ENCODE measurements at regions not wholly inside any gene's neighbourhood (a gene's known extent, or its start where the extent isn't known, plus 50 kb on each side); places are given as distances from the start of the nearest gene placed in this dataset.

DNA sequence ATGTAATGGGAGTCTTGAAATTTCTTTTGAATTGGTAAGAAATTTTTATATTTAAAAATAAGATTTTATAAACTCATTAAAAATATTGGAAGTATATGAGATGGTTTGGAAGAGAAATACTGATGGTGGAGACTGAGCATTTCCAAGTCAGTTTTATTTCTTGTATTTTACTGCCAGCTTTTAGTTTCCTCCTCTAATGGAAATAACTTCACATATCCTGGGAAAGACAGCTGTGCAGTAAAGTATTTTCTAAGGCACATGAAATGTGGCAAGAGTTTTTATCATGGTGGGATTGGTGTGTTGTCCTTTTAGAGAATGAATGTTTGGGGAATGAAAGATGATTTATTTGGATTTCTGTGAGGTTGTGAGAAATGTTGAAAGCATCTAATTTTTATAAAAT is 346.9 kb upstream of the RGS6 start:
- DNase-seq, result no peak

DNA sequence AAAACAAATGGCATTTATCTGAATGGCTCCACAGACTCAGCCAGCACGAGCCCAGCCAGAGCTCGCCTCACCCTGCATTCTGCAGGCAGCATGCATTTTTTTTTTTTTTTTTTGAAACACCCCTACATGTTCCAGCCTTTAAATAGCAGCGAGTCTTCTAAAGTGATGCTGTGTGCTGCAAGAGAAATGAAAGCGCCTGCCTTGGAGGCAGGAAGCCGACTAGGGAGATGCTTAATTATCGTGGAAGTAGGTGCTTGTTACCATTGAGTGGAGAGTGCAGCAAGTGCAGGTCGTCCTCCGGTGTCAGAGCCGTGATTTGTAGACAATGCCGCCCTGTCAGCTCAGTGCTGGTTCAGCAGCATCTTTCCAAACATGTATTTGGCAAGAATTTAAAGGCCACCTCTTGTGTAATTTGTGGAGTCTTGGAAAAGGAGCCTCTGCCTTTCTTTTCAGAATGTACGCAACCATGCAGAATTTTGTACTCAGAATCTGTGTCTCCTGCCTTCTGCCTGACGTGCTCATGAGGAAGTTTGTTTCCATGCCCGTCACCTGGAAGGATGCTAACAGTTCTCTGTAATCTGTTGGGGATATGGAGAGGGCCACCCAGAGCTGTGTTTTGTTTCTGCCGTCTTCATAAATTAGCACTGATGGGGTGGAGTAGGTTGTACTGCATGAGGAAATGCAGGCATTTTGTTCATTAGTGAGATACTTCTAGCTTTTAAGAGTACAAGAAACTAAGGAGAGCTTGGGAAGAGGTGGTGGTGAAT is 345.9 kb upstream of the RGS6 start:
- DNase-seq, result no peak

DNA sequence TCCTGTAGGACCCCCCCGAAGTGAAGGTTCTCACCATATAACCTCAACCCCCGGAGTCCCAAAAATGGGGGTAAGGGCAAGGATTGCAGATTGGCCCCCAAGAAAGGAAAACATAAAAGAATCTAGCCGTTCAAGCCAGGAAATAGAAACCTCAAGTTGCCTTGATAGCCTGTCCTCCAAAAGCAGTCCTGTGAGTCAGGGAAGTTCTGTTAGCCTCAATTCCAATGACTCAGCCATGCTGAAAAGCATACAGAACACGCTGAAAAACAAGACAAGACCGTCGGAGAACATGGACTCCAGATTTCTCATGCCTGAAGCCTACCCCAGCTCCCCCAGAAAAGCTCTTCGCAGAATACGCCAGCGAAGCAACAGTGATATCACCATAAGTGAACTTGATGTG is 344.2 kb upstream of the RGS6 start:
- no peak for DNase-seq

DNA sequence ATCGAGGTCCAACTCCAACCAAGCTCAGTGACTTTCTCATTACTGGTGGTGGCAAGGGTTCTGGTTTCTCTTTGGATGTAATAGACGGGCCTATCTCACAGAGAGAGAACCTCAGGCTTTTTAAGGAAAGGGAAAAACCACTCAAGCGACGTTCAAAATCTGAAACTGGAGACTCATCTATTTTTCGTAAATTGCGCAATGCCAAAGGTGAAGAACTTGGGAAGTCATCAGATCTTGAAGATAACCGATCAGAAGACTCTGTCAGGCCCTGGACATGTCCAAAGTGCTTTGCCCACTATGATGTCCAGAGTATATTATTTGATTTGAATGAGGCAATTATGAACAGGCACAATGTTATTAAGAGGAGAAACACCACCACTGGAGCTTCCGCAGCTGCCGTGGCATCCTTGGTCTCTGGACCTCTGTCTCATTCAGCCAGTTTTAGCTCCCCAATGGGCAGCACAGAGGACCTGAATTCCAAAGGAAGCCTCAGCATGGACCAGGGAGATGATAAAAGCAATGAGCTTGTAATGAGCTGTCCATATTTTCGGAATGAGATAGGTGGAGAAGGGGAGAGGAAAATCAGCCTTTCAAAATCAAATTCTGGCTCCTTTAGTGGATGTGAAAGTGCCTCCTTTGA is 343.5 kb upstream of the RGS6 start:
- no peak for DNase-seq

- no peak for DNase-seq
Observed at GRCh38 chr14:71589609-71590008, 342.6 kb upstream of the RGS6 start.

DNA sequence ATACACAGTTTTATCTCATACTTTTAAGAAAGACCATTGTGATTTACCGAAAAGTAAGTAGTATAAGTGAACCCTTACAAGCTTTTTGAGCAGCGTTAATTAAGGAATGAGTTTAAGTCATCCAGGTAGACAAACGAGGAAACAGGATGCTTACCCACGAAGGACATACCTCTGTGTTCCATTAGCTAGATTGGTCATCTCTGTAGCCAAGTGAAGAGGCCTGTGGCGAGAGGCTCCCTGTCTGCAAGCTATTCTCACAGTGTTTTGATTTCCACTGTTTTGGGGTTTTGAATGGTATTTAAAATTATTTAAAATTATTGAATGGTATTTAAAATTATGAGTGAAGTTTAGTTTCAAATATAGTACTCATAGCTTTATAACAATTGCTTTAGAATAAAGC is 342.1 kb upstream of the RGS6 start:
- no peak for DNase-seq

- no peak for DNase-seq
Observed at GRCh38 chr14:71591231-71591630, 341.0 kb upstream of the RGS6 start.

- peak; percentile 2 for DNase-seq
Observed at GRCh38 chr14:71591929-71592328, 340.3 kb upstream of the RGS6 start.

DNA sequence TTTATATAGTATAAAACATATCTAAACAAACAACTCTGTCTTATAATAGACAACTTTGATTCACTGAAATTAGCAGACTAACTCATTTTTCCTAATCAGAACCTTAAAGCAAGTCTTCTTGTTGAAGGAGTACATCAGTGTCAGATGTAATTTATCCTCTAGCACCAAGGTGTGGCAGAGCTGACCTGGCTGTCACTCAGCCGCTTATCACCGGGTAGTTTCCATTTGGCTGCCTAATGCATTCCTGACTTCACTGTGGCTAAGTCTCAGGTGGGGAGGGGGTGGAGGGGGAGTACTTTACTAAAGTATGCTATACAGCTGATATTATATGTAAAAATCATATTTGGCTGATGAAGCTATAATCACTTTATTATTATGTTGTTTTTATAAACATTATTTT is 339.9 kb upstream of the RGS6 start:
- DNase-seq, result no peak

DNA sequence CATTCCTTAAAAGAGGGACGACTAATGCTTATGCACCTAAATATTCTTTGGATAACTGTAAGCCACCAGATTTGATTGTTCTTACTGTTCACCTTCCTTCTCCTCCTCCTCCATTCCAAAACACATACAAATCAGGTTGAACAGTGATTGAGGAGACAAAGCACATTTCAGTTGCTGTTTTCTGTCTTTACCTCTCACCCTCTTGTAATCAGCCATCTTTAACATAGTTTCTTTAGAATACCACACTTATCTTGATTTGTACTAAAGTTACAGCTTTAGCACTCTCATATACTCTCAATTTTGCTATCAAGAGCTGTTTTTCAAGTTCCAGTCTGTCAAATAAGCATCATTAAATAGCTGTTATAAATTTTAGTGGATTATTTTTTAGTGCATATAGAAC is 338.3 kb upstream of the RGS6 start:
- no peak for DNase-seq

- no peak for DNase-seq
Observed at GRCh38 chr14:71594821-71595220, 337.4 kb upstream of the RGS6 start.

DNA sequence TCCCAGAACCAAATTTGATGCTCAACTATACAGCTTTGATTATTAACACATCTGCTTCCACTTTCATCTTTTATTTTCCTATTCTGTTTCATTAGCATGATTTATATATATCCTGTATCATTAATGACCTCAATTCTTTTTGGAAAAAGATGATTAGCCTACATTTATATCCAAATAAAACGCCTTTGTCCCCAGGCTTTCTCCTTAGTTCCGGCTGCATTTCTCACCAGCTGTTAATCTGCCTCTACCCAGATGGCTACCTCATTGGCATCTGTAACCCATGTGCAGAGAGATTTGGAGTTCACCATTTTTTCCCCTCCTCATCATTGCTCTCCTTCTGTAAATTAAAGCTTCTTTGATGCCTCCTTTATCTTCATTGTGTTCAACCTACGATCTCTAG is 336.8 kb upstream of the RGS6 start:
- DNase-seq, result no peak

DNA sequence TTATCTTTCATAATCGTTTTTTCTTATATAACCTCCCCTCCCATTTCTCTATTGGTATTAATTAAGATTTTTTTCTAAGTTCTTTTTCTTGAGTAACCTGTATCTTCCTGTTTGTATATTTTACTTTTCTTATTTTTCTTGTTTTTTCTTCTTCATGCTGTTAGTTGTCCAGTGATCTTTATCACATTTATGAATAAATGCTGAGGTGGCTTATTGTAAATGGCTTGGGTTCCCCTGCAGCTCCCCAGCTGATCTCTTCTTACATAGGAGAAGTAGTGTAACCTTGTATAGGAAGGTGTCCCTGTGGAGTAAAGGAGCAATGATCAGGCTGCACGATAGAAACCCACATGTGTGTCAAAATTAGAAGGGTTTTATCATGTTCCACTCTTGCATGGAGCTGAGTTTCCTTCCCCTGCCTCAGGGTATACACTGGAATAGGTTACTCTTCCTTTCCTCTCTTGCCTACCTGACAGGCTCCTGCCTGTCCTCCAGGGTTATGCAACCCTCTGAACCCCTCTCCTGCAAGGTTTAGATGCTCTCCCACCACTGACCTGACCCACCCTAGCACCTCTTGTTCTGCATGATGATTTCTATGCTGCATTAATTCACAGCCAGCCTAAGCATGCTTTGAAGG is 334.8 kb upstream of the RGS6 start:
- no peak for DNase-seq

DNA sequence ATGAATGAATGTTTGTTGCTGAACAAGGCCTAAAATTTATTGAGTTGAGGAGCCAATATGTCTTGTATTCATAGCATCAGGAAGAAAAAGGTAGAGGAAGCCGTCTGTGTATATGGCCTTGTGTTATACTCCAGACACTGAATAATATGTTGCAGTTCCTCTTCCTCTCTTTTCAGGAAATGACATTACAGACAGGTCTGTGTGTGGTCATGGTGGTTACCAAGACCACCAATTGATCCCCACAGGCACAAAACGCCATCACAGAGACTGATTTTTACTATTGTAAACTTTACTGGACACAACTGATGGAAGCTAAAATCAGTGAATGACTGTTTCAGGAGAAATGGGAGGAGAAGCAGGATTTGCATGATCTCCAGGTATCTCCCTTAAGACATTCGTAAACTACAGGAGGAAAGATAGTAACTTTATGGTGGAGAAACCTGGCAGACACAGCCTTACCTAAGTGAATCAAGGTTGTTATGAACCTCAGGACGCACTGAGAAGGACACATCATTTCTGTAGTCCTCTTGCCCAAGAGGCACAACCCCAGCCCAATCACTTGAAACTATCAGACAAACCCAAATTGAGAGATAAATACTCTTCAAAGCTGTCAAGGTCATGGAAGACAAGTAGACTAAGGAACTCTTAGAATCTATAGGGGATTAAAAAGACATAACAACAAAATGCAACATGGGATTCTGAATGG is 334.1 kb upstream of the RGS6 start:
- no peak for DNase-seq

- no peak for DNase-seq
Observed at GRCh38 chr14:71600309-71600708, 331.9 kb upstream of the RGS6 start.

DNA sequence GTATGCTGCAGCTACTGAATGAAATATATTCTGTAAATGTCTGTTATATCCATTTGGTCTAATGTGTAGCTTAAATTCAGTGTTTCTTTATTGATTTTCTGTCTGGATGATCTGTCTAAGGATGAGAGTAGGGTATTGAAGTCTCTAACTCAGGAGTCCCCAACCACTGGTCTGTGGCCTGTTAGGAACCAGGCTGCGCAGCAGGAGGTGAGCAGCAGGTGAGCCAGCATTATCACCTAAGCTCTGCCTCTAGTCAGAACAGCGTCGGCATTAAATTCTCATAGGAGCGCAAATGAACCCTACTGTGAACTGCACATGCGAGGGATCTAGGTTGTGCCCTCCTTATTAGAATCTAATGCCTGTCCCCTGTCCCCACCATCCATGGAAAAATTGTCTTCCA is 329.7 kb upstream of the RGS6 start:
- DNase-seq, result no peak

DNA sequence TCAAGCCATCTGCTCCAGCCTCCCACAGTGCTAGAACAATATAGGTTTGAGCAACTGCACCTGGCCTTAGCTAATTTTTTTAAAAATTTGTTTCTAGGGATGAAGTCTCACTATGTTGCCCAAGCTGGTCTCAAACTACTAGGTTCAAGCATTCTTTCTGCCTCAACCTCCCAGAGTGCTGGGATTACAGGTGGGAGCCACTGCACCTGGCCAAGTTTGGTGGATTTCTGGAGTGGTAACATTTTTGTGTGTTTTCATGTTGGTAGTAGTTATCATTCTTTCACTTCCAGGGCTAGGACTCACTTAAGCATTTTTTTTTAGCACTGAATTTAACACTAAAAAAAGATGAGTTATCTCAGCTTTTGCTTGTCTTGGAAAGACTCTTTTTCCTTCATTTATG is 328.0 kb upstream of the RGS6 start:
- no peak for DNase-seq

DNA sequence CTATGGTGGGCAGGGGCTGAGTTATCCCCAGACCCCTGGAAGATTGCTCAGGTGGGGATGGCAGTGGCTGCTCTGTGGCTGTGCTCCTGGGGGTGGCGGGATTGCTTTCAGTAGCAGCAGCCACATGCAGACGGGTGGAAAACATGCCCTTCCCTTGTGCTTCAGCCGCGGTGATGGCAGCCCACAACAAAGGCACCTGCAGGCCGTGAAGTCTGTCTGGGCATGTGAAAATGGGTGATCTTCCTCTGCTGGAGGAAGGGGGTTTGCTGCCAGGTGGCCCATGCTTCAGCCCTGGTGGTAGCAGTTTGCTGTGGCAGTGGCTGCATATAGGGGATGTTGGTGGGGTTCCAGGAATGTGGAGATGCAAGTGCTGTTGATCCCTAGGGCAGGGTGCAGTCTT is 326.2 kb upstream of the RGS6 start:
- no peak for DNase-seq

DNA sequence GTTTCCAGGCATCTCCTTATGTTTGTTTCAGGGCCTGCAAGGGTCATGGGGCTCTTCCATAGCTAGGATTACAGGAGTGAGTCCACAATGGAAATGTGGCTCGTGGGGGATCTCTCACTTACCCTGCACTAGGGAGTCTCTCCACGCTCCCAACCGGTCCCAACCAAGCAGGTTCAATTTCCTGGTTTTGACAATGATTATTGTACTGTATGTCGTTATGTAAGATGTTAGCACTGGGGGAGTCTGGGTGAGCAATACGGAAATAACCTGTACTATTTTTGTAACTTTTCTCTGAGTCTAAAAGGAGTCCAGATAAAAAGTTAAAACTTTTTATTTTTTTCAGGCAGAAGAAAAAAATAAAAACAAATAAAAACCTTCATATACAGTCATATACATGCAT is 325.7 kb upstream of the RGS6 start:
- DNase-seq, result no peak

DNA sequence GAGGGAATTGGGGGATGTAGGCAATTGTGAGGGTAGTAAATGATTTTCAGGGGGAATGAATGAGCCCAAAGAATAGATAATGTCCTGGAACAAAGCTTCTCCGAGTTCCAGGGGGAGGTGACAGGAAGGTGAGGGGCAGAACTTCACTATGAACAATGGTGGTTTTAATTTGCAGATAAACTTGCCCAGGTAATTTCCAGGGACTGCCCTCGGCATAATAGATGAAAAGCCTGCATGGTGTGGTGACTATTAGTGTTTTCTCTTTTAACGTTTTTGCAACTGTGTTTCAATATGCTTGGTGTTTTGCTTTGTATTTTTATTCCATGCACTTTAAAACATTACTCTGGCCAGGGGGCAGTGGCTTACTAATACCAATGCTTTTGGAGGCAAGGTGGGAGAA is 325.2 kb upstream of the RGS6 start:
- no peak for DNase-seq

DNA sequence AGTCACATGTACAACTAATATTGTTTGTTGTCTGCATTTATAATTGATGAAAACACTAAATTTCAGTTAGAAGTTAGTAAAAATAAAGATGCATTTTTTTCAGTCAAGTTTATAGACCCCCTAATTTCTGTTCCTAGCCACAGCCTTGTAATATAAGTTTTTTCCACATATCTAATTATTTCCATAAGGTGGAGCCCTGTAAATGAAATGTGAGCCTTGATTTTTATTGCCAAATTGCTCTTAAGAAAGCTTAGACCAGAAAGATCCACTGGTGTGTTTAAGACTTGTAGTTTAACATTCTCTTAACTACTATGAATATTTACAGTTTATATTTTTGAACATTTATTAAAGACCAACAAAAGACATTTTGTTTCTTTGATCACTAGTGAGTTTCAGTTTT is 322.1 kb upstream of the RGS6 start:
- DNase-seq, result no peak

- DNase-seq, result no peak
Observed at GRCh38 chr14:71610797-71611196, 321.4 kb upstream of the RGS6 start.

GRCh38 chr14:71613168-71613567 is 319.1 kb upstream of the RGS6 start:
- no peak for DNase-seq

DNA sequence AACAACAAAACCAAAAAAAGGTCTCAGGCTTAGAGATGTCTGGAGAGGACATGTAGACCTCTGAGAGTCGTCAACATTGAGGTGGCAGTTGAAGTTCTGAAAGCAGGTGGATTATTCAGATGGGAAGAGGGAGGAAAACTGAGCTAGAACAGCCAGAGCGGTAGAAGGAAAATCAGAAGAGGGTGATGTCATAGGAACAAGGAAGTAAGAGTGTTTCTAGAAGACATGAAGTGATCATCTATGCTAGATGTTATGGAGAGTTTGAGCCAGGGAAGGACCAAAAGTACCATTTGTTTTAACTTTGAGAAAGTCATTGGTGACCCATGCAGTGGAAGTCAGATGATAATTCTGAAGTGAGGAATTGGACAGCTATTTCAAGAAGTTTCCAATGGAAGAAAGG is 316.2 kb upstream of the RGS6 start:
- DNase-seq, result no peak

Measured in kidney glomerular epithelial cell (primary cell).